ENCODE measurements at regions not wholly inside any gene's neighbourhood (a gene's known extent, or its start where the extent isn't known, plus 50 kb on each side); places are given as distances from the start of the nearest gene placed in this dataset.

- H3K27ac Mint-ChIP-seq = no peak overlapping the region
- no peak for TF ChIP-seq CTCF (IDR thresholded peaks at IDR 0.05)
- H3K27ac ChIP-seq (ENCODE audit: low read length) = no peak overlapping the region
- intact Hi-C loops (cut with micrococcal nuclease) = no loop called here
- H3K4me1 ChIP-seq (ENCODE audit: control insufficient read depth, insufficient read depth, low read length) = no peaks in the 10 kb centered on the region
- H3K4me3 Mint-ChIP-seq = no peak overlapping the region
- no peak overlapping the region for H3K4me3 ChIP-seq (ENCODE audit: low read length)
- no peaks in the 10 kb centered on the region for H3K36me3 Mint-ChIP-seq
- ATAC-seq (no peak), DNase-seq (no peak)
- peaks cover 2 to 7% of the 10 kb centered on the region in 2 donors for H3K9me3 Mint-ChIP-seq
- H3K9me3 ChIP-seq (ENCODE audit: control insufficient read depth, insufficient read depth, low read length) = no peaks in the 10 kb centered on the region
- H3K27me3 ChIP-seq (ENCODE audit: control insufficient read depth, insufficient read depth, low read length) = no peaks in the 10 kb centered on the region
- WGBS (ENCODE audit: insufficient coverage) = 47% methylated on average over 4 of the region's 4 CpGs
- no peaks in the 10 kb centered on the region for H3K4me1 Mint-ChIP-seq
- no peaks in the 10 kb centered on the region for H3K36me3 ChIP-seq (ENCODE audit: control insufficient read depth, insufficient read depth, low read length)
- no peaks in the 10 kb centered on the region for H3K27me3 Mint-ChIP-seq (ENCODE audit: low read depth in 2 of 2)
Measured at GRCh38 chr1:219442611-219443061, 170.3 kb downstream of the ZC3H11B start.

GRCh38 chr1:219441884-219442283, 171.0 kb downstream of the ZC3H11B start:
- DNase-seq (no peak), ATAC-seq (no peak)
- no peaks in the 10 kb centered on the region for H3K27me3 Mint-ChIP-seq (ENCODE audit: low read depth in 2 of 2)
- no peaks in the 10 kb centered on the region for H3K4me1 ChIP-seq (ENCODE audit: control insufficient read depth, insufficient read depth, low read length)
- no peak overlapping the region for H3K4me3 Mint-ChIP-seq
- H3K27ac Mint-ChIP-seq = no peak overlapping the region
- H3K9me3 ChIP-seq (ENCODE audit: control insufficient read depth, insufficient read depth, low read length) = no peaks in the 10 kb centered on the region
- H3K36me3 ChIP-seq (ENCODE audit: control insufficient read depth, insufficient read depth, low read length) = no peaks in the 10 kb centered on the region
- no peak overlapping the region for H3K27ac ChIP-seq (ENCODE audit: low read length)
- no peak for TF ChIP-seq CTCF (IDR thresholded peaks at IDR 0.05)
- H3K4me1 Mint-ChIP-seq = no peaks in the 10 kb centered on the region
- no peaks in the 10 kb centered on the region for H3K36me3 Mint-ChIP-seq
- H3K27me3 ChIP-seq (ENCODE audit: control insufficient read depth, insufficient read depth, low read length) = no peaks in the 10 kb centered on the region
- peaks cover 2 to 6% of the 10 kb centered on the region in 2 donors for H3K9me3 Mint-ChIP-seq
- no peak overlapping the region for H3K4me3 ChIP-seq (ENCODE audit: low read length)
- intact Hi-C loops (cut with micrococcal nuclease) = no loop called here

GRCh38 chr1:219439376-219439775, 173.5 kb downstream of the ZC3H11B start:
- no peaks in the 10 kb centered on the region for H3K9me3 ChIP-seq (ENCODE audit: control insufficient read depth, insufficient read depth, low read length)
- intact Hi-C loops (cut with micrococcal nuclease) = no loop called here
- no peaks in the 10 kb centered on the region for H3K36me3 ChIP-seq (ENCODE audit: control insufficient read depth, insufficient read depth, low read length)
- ATAC-seq (no peak), DNase-seq (no peak)
- Mint-ChIP-seq H3K4me1 (no peaks in the 10 kb centered on the region), H3K36me3 (no peaks in the 10 kb centered on the region), H3K27me3 (ENCODE audit: low read depth in 2 of 2) (no peaks in the 10 kb centered on the region), H3K4me3 (no peak overlapping the region), H3K9me3 (peaks cover 2 to 5% of the 10 kb centered on the region in 2 donors), H3K27ac (no peak overlapping the region)
- H3K27ac ChIP-seq (ENCODE audit: low read length) = no peak overlapping the region
- 76% methylated on average over 2 of the region's 2 CpGs for WGBS (ENCODE audit: insufficient coverage)
- no peaks in the 10 kb centered on the region for H3K27me3 ChIP-seq (ENCODE audit: control insufficient read depth, insufficient read depth, low read length)
- no peak overlapping the region for H3K4me3 ChIP-seq (ENCODE audit: low read length)
- no peaks in the 10 kb centered on the region for H3K4me1 ChIP-seq (ENCODE audit: control insufficient read depth, insufficient read depth, low read length)
- TF ChIP-seq CTCF (IDR thresholded peaks at IDR 0.05) = no peak

- H3K9me3 ChIP-seq (ENCODE audit: control insufficient read depth, insufficient read depth, low read length) = no peaks in the 10 kb centered on the region
- no peak overlapping the region for H3K27ac ChIP-seq (ENCODE audit: low read length)
- H3K4me1 ChIP-seq (ENCODE audit: control insufficient read depth, insufficient read depth, low read length) = no peaks in the 10 kb centered on the region
- WGBS (ENCODE audit: insufficient coverage) = 81% methylated on average over 2 of the region's 3 CpGs
- intact Hi-C loops (cut with micrococcal nuclease) = no loop called here
- Mint-ChIP-seq H3K36me3 (no peaks in the 10 kb centered on the region), H3K4me3 (no peak overlapping the region), H3K4me1 (no peaks in the 10 kb centered on the region), H3K27ac (no peak overlapping the region), H3K27me3 (ENCODE audit: low read depth in 2 of 2) (no peaks in the 10 kb centered on the region), H3K9me3 (peaks cover 2 to 5% of the 10 kb centered on the region in 2 donors)
- DNase-seq (no peak), ATAC-seq (no peak)
- H3K36me3 ChIP-seq (ENCODE audit: control insufficient read depth, insufficient read depth, low read length) = no peaks in the 10 kb centered on the region
- no peaks in the 10 kb centered on the region for H3K27me3 ChIP-seq (ENCODE audit: control insufficient read depth, insufficient read depth, low read length)
- TF ChIP-seq CTCF (IDR thresholded peaks at IDR 0.05) = no peak
- H3K4me3 ChIP-seq (ENCODE audit: low read length) = no peak overlapping the region
Measured at GRCh38 chr1:219438386-219438785, 174.5 kb downstream of the ZC3H11B start.

All from natural killer cell (primary cell).